ENCODE measurements at regions not wholly inside any gene's neighbourhood (a gene's known extent, or its start where the extent isn't known, plus 50 kb on each side); places are given as distances from the start of the nearest gene placed in this dataset.

DNA sequence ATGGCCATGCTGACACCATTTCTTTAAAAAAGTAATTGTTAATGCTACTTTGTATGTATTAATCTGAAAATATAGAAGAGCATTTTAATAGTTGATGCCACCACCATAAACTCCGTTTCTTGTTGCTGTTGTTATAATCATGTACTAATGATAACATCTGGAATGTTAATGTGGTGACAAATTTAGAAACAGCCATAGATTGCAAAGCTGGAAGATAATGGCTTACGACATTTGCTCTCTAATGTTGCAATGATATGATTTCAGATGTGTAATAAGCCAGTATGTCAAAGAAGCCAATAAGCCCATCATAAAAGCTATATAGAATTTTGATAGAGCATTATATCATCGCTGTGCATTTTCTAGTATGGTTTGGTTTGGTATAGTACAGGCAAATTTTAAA is 579.4 kb upstream of the ZFP42 start:
- H3K4me3 Mint-ChIP-seq, result no peak overlapping the region
- no peak overlapping the region for H3K27ac Mint-ChIP-seq
- H3K27me3 Mint-ChIP-seq, result no peaks in the 10 kb centered on the region
- H3K4me1 Mint-ChIP-seq (ENCODE audit: low read depth), result no peaks in the 10 kb centered on the region
- H3K9me3 Mint-ChIP-seq, result no peaks in the 10 kb centered on the region
- no peaks in the 10 kb centered on the region for H3K36me3 Mint-ChIP-seq (ENCODE audit: low read depth)

DNA sequence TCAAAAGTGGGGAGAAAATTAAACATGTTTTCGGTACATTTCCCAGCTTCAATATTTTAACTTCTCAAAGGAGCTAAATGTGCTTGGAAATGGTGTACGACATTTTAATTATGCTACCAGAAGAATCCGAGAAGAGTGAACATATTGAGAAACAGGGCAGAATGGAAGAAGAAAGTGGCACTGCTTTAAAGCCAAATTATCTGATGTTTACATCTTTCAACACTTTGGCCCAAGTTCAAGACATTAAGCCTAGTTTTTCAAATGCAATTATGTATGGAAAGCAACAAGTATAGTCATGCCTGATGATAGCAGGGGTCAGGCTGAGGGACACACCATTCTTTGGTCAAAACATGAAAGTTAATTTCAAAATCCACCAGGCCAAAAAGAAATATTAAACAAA is 577.9 kb upstream of the ZFP42 start:
- H3K36me3 Mint-ChIP-seq (ENCODE audit: low read depth), result no peaks in the 10 kb centered on the region
- H3K4me1 Mint-ChIP-seq (ENCODE audit: low read depth), result no peaks in the 10 kb centered on the region
- H3K27me3 Mint-ChIP-seq, result no peaks in the 10 kb centered on the region
- H3K9me3 Mint-ChIP-seq, result no peaks in the 10 kb centered on the region
- no peak overlapping the region for H3K4me3 Mint-ChIP-seq
- no peak overlapping the region for H3K27ac Mint-ChIP-seq

DNA sequence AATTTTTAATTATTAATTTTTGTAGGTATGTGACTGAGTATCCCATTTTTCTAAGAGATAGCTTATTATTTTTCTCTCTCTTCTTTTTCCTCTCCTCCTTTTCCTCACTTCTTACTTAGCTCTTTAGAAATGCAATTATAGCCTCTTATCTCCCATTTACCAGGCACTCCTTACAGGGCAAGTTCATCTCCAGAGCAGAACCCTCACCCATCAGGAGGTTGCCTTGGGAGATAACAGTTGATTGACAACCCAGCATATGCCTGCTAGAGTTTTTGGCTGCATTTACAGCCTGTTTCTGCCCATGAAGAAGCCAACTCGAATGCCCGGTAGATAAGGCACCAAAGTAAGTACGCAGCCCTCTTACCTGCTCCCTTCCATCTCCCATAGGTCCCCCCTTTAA is 572.9 kb upstream of the ZFP42 start:
- Mint-ChIP-seq H3K27me3 (no peaks in the 10 kb centered on the region), H3K36me3 (ENCODE audit: low read depth) (no peaks in the 10 kb centered on the region), H3K4me3 (no peak overlapping the region), H3K27ac (no peak overlapping the region), H3K9me3 (peaks cover 7% of the 10 kb centered on the region), H3K4me1 (ENCODE audit: low read depth) (no peaks in the 10 kb centered on the region)

DNA sequence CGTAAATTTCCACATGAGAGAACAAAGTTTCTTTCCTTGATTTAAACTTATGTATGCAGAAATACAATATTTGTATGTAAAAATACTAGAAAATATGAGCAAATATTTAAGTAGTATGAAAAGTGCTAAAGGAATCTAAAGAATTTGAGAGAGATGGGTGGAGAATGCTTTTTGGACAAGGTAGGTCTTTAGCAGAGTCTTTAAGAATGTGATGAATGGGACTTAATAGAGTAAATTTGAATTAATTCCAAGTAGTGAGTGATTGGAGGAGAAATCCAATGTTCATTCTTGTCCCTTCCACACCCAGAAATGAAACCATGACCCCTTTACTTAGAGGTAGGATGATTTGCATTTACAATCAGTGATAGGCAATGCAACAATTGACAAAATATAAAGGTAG is 570.9 kb upstream of the ZFP42 start:
- H3K4me1 Mint-ChIP-seq (ENCODE audit: low read depth), result no peaks in the 10 kb centered on the region
- no peaks in the 10 kb centered on the region for H3K36me3 Mint-ChIP-seq (ENCODE audit: low read depth)
- no peak overlapping the region for H3K4me3 Mint-ChIP-seq
- H3K27ac Mint-ChIP-seq, result no peak overlapping the region
- peaks cover 7% of the 10 kb centered on the region for H3K9me3 Mint-ChIP-seq
- H3K27me3 Mint-ChIP-seq, result no peaks in the 10 kb centered on the region

DNA sequence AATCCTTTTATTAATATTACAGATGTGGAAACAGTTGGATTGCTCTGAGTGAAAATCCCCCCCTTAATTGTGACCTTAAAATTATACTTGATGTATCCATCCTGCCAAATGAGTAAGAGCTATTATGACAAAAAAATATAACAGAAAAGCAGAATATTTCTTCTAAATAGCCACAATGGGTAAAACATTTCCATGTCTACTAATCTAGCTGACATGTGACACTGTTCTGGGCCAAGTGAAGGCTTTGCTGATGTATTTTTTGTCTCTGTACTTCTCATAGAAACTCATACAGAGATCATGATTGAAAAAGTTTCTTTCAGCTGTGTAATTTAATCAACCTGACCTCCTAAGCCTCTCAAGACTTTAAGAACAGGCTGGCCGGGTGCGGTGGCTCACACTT is 569.1 kb upstream of the ZFP42 start:
- peaks cover 12% of the 10 kb centered on the region for H3K9me3 Mint-ChIP-seq

DNA sequence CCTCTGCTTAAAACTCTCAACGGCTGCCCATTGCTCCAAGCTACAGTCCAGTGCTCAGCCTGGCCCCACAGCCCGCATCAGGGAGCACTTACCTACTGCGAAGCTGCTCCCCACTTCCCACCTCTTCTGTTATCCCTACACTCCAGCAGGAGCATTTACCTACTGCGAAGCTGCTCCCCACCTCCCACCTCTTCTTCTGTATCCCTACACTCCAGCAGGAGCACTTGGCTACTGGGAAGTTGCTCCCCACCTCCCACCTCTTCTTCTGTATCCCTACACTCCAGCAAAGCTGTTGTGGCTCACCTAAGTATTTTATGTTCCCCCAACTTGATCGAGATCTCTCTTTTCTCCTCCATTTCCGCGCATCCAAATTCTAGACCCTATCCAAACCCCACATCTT is 563.3 kb upstream of the ZFP42 start:
- H3K36me3 Mint-ChIP-seq (ENCODE audit: low read depth), result no peaks in the 10 kb centered on the region
- no peaks in the 10 kb centered on the region for H3K27me3 Mint-ChIP-seq
- H3K4me1 Mint-ChIP-seq (ENCODE audit: low read depth), result no peaks in the 10 kb centered on the region
- H3K9me3 Mint-ChIP-seq, result peaks cover 12% of the 10 kb centered on the region
- no peak overlapping the region for H3K27ac Mint-ChIP-seq
- H3K4me3 Mint-ChIP-seq, result no peak overlapping the region

More for the DNA sequence above, 569.1 kb upstream of the ZFP42 start:
- Mint-ChIP-seq H3K4me1 (ENCODE audit: low read depth) (no peaks in the 10 kb centered on the region), H3K27me3 (no peaks in the 10 kb centered on the region), H3K27ac (no peak overlapping the region), H3K4me3 (no peak overlapping the region), H3K36me3 (ENCODE audit: low read depth) (no peaks in the 10 kb centered on the region)

DNA sequence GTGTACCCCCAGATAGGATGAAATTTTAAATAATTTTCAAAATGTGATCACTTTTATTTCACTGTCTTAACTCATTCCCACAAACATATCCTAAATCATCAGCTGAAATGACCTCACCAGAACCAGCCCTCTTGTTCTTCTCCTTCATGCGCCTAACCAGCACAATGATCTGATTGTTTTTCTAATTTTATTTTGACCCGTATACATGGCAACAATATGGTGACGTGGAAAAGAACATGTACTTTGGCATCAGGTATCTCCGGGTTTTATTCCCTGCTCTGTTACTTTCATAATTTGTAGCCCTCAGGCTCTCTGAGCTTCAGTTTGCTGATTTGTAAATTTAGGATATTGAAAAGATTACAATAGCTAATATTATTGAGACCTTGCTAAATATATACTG is 562.4 kb upstream of the ZFP42 start:
- H3K27ac Mint-ChIP-seq, result no peak overlapping the region
- peaks cover 12% of the 10 kb centered on the region for H3K9me3 Mint-ChIP-seq
- H3K36me3 Mint-ChIP-seq (ENCODE audit: low read depth), result no peaks in the 10 kb centered on the region
- H3K4me1 Mint-ChIP-seq (ENCODE audit: low read depth), result no peaks in the 10 kb centered on the region
- H3K27me3 Mint-ChIP-seq, result no peaks in the 10 kb centered on the region
- H3K4me3 Mint-ChIP-seq, result no peak overlapping the region

DNA sequence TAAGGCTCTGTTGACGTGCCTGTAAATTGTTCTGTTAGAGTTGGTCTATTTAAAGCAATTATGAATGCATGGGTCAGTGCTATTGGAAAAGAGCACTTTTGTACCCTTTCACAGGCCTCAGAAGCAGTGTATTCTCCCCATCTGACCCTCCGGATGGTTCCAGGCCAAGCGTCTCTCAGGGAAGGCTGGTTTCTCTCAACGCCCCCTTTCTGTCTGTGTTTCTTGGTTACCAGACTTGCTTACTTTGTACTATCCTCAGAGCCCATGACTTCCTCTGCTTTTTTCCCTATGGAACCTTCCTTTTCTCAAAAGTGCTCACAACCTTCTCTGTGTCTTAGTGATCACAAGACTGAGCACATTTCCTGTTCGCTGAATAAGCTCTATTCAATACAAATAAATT is 559.3 kb upstream of the ZFP42 start:
- Mint-ChIP-seq H3K9me3 (peaks cover 8% of the 10 kb centered on the region), H3K27me3 (no peaks in the 10 kb centered on the region), H3K4me3 (no peak overlapping the region), H3K4me1 (ENCODE audit: low read depth) (no peaks in the 10 kb centered on the region), H3K27ac (no peak overlapping the region), H3K36me3 (ENCODE audit: low read depth) (no peaks in the 10 kb centered on the region)

DNA sequence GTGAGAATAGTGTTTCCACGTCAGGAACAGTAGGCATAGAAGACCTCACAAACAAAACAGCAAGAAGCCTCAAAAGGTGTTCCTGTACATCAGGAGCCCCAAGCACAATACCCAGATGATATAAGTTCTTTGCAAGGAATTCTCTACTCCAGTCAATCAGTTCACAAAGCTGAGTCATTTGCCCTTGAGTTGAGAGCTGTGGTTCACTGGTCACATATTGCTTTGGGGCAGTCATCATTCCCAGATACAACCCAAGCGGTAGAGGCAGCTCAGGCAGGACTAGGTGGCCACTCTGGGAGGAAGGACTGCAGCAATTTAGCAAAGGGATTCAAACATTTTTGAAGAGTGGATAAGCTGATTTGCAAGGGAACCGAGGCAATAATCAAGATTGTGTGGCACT is 551.5 kb upstream of the ZFP42 start:
- Mint-ChIP-seq H3K9me3 (peaks cover 10% of the 10 kb centered on the region), H3K27ac (no peak overlapping the region), H3K27me3 (no peaks in the 10 kb centered on the region), H3K4me3 (no peak overlapping the region), H3K36me3 (ENCODE audit: low read depth) (no peaks in the 10 kb centered on the region), H3K4me1 (ENCODE audit: low read depth) (no peaks in the 10 kb centered on the region)

DNA sequence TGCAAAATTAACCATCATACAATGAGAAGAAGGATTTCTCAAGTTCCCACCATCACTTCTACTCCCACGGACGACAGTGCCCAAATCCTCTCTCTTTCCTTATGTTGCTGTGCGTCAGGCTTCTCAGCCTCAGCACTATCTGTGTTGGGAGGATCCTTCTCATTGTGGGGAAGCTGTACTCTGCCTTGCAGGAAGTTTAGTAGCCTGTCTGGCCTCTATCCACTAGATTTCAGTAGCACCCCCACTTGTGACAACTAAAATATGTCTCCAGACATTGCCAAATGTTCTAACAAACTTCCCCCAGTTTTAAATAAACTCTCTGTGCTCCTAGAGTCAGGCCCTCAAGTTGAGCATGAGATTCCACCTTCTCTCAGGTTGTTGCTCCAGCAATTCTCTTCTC is 545.9 kb upstream of the ZFP42 start:
- no peaks in the 10 kb centered on the region for H3K36me3 Mint-ChIP-seq (ENCODE audit: low read depth)
- peaks cover 10% of the 10 kb centered on the region for H3K9me3 Mint-ChIP-seq
- no peak overlapping the region for H3K27ac Mint-ChIP-seq
- H3K4me3 Mint-ChIP-seq, result no peak overlapping the region
- no peaks in the 10 kb centered on the region for H3K27me3 Mint-ChIP-seq
- H3K4me1 Mint-ChIP-seq (ENCODE audit: low read depth), result no peaks in the 10 kb centered on the region

DNA sequence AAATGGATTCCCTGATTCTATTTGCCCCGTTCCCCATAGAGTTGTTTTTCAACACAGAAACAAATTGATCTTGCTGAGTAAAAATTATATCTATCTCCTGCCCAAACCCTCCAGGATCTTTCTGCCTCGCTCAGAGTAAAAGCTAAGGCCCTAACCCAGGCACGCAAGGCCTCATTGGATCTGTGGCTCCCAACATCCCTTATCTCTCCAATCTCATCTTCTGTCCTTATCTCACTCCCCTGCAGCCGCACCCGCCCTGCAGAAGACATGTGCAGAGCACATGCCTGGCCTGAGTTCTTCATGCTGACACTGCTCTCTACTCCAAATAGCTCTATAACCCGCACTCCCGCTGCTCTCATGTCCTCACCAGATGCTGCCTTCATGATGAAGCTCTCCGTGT is 543.8 kb upstream of the ZFP42 start:
- no peak overlapping the region for H3K27ac Mint-ChIP-seq
- no peaks in the 10 kb centered on the region for H3K36me3 Mint-ChIP-seq (ENCODE audit: low read depth)
- peaks cover 12% of the 10 kb centered on the region for H3K9me3 Mint-ChIP-seq
- H3K27me3 Mint-ChIP-seq, result no peaks in the 10 kb centered on the region
- H3K4me1 Mint-ChIP-seq (ENCODE audit: low read depth), result no peaks in the 10 kb centered on the region
- H3K4me3 Mint-ChIP-seq, result no peak overlapping the region

DNA sequence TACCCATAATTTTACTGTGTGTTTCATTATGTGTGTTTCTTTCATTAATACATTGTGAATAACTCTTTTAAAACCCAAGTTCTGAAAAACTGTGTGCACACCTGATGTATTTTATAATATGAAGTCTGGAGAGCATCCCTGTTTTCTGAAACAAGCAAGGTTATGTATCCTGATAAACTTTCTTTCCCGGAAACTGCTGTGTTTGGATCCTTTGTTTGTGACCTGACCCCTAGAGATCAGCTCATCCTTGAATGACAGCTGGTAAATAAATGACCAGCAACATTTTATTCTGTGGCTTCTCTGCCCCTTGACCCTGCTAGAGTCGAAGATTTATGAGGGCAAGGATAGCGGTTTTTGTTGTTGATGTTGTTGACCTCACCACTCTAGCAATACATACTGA is 535.6 kb upstream of the ZFP42 start:
- Mint-ChIP-seq H3K27me3 (no peaks in the 10 kb centered on the region), H3K27ac (no peak overlapping the region), H3K36me3 (ENCODE audit: low read depth) (no peaks in the 10 kb centered on the region), H3K9me3 (peaks cover 18% of the 10 kb centered on the region), H3K4me3 (no peak overlapping the region), H3K4me1 (ENCODE audit: low read depth) (no peaks in the 10 kb centered on the region)

DNA sequence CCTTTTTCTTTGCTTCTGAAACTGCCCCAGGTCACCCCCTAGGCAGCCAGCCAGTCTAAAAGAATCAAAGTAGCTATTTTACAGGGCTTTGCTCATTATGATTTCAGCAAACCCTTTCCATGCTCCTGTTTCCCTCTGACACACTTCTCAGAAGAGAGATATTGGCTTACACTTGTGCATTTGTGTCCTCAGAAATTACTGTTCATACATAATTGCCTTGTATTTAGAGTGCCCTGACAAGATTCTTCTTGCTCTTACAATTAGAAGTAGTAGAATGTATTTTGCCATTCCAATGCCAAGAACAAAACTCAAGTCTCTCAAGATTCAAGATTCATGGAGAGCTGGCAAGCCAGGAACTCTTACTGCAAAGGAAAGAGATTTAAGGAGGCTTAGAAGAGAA is 531.0 kb upstream of the ZFP42 start:
- Mint-ChIP-seq H3K36me3 (ENCODE audit: low read depth) (no peaks in the 10 kb centered on the region), H3K9me3 (peaks cover 15% of the 10 kb centered on the region), H3K4me1 (ENCODE audit: low read depth) (no peaks in the 10 kb centered on the region), H3K27me3 (no peaks in the 10 kb centered on the region), H3K27ac (no peak overlapping the region), H3K4me3 (no peak overlapping the region)

DNA sequence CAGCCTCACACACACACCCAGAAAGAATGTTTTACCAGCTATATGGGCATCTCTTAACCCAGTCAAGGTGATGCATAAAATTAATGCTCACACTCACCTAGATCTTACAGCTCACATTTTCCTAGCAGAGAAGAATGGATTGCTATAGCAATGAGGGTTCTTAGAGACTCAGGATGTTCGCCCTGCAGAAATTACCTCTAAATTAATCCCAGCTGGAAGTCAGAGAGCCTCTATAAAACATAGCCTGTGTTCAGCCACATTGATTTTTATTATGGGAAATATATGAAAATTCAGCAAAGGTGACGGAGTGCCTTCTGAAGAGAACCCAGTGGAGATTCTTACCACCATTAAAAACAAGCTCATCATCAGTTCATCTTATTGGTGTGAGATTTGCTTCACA is 528.3 kb upstream of the ZFP42 start:
- Mint-ChIP-seq H3K4me3 (no peak overlapping the region), H3K27me3 (no peaks in the 10 kb centered on the region), H3K4me1 (ENCODE audit: low read depth) (no peaks in the 10 kb centered on the region), H3K9me3 (peaks cover 8% of the 10 kb centered on the region), H3K27ac (no peak overlapping the region), H3K36me3 (ENCODE audit: low read depth) (no peaks in the 10 kb centered on the region)

DNA sequence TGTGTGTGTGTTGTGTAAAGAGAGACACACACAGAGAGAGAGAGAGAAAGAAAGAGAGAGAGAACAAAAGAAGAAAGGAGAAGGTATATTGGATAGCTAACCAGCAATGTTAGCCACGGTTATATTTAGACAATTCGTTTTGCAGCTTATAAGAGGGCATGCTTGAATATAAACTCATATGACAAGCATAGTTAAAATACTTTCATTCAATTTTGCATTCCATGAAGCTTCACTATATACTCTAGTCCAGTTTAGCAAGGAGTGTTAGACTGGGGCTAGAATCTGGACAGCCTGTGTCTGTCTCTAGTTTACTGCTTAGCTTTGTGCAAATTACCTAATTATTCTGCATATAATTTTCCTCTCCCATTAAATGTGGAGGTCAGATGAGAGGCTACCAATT is 525.9 kb upstream of the ZFP42 start:
- Mint-ChIP-seq H3K9me3 (peaks cover 11% of the 10 kb centered on the region), H3K27me3 (no peaks in the 10 kb centered on the region), H3K27ac (no peak overlapping the region), H3K4me3 (no peak overlapping the region), H3K4me1 (ENCODE audit: low read depth) (no peaks in the 10 kb centered on the region), H3K36me3 (ENCODE audit: low read depth) (no peaks in the 10 kb centered on the region)

DNA sequence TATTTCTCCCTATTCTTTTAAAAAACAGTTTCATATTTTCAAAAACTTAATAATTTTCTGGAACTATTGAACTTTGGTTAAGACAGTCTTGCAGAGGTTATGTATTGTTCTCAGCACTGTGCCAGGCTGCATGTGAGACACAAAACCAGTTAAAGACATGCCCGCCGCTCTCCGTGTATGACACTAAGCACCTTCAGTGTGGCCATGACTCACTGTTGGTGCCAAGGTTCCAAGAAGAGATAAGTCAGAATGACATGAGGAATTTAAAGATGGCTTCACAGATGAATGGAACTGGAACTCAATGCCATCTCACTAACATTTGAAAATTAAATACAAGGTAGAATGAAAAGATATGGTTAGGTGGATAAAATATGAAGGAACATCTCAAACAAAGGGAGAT is 525.5 kb upstream of the ZFP42 start:
- Mint-ChIP-seq H3K9me3 (peaks cover 15% of the 10 kb centered on the region), H3K27me3 (no peaks in the 10 kb centered on the region), H3K27ac (no peak overlapping the region), H3K4me1 (ENCODE audit: low read depth) (no peaks in the 10 kb centered on the region), H3K36me3 (ENCODE audit: low read depth) (no peaks in the 10 kb centered on the region), H3K4me3 (no peak overlapping the region)

DNA sequence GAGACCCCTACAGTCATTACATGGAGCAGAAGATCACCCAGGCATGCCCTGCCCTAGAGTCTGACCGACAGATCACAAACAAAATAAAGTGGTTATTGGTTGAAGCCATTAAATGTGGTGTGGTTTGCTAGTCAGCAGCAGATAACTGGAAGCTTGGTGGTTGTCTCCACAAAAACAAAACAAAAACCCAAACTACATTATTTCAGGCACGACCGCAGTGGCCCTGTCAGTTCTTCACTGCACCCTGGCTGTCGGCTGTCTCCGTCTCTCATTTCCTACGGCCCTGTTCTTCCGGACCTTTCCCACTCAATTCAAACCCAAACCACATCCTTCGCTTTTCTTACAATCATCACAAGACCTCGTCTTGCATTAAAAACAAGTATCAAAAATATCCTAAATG is 521.3 kb upstream of the ZFP42 start:
- Mint-ChIP-seq H3K27ac (no peak overlapping the region), H3K9me3 (peaks cover 12% of the 10 kb centered on the region), H3K27me3 (no peaks in the 10 kb centered on the region), H3K36me3 (ENCODE audit: low read depth) (no peaks in the 10 kb centered on the region), H3K4me1 (ENCODE audit: low read depth) (no peaks in the 10 kb centered on the region), H3K4me3 (no peak overlapping the region)

All from stimulated activated naive CD8-positive, alpha-beta T cell treated with anti-CD3 and anti-CD28 coated beads, Interleukin-15, Interleukin-2, amounts not matched to agents 100 ng/mL and 50 ng/mL, for 24 hours (primary cell).